ENCODE measurements at regions not wholly inside any gene's neighbourhood (a gene's known extent, or its start where the extent isn't known, plus 50 kb on each side); places are given as distances from the start of the nearest gene placed in this dataset.

GRCh38 chr3:159001711-159002110 lies 199.9 kb downstream of the MFSD1 start:
- Histone ChIP-seq H3K27ac (ENCODE audit: low read depth, low read length) (no peak overlapping the region), H3K4me1 (ENCODE audit: control insufficient read depth in 3 of 3, insufficient read depth in 3 of 3, low read length in 3 of 3) (no peaks in the 10 kb centered on the region), H3K9me3 (ENCODE audit: control insufficient read depth in 3 of 3, low read length in 3 of 3) (no peaks in the 10 kb centered on the region), H3K9ac (ENCODE audit: low read depth in 1 of 3, low read length in 3 of 3) (no peak overlapping the region), H3K27me3 (ENCODE audit: control insufficient read depth in 3 of 3, insufficient read depth in 3 of 3, low read length in 3 of 3) (no peaks in the 10 kb centered on the region), H3K36me3 (ENCODE audit: control insufficient read depth in 3 of 3, insufficient read depth in 3 of 3, low read length in 3 of 3) (no peaks in the 10 kb centered on the region), H3K4me3 (ENCODE audit: low read length in 3 of 3) (no peak overlapping the region)

GRCh38 chr3:159005137-159005536 lies 203.3 kb downstream of the MFSD1 start:
- Histone ChIP-seq H3K36me3 (ENCODE audit: control insufficient read depth in 3 of 3, insufficient read depth in 3 of 3, low read length in 3 of 3) (no peaks in the 10 kb centered on the region), H3K9me3 (ENCODE audit: control insufficient read depth in 3 of 3, low read length in 3 of 3) (no peaks in the 10 kb centered on the region), H3K9ac (ENCODE audit: low read depth in 1 of 3, low read length in 3 of 3) (no peak overlapping the region), H3K27me3 (ENCODE audit: control insufficient read depth in 3 of 3, insufficient read depth in 3 of 3, low read length in 3 of 3) (no peaks in the 10 kb centered on the region), H3K4me1 (ENCODE audit: control insufficient read depth in 3 of 3, insufficient read depth in 3 of 3, low read length in 3 of 3) (no peaks in the 10 kb centered on the region), H3K4me3 (ENCODE audit: low read length in 3 of 3) (no peak overlapping the region), H3K27ac (ENCODE audit: low read depth, low read length) (no peak overlapping the region)

DNA sequence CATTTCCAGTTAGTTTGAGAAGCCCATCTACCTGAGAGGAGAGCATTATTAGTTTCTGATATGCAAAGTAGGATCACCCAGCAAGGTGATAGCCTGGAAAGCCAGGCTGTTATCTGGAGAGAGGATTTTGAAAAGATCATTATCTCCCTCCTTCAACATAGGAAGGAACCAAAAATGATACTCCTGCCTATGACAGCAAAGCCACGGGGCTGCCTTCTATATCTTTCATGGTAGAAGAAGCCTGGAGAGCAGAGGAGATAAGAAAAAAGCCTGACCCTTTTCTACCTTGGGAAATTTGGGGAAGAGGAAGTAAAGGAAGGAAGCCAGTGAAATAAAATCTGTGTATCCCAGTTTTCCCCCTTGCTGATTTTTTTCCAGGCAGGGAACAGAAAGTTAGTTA lies 205.5 kb downstream of the MFSD1 start:
- H3K9ac ChIP-seq (ENCODE audit: low read depth in 1 of 3, low read length in 3 of 3), result no peak overlapping the region
- H3K9me3 ChIP-seq (ENCODE audit: control insufficient read depth in 3 of 3, low read length in 3 of 3), result no peaks in the 10 kb centered on the region
- H3K4me1 ChIP-seq (ENCODE audit: control insufficient read depth in 3 of 3, insufficient read depth in 3 of 3, low read length in 3 of 3), result no peaks in the 10 kb centered on the region
- no peak overlapping the region for H3K4me3 ChIP-seq (ENCODE audit: low read length in 3 of 3)
- H3K27ac ChIP-seq (ENCODE audit: low read depth, low read length), result no peak overlapping the region
- no peaks in the 10 kb centered on the region for H3K36me3 ChIP-seq (ENCODE audit: control insufficient read depth in 3 of 3, insufficient read depth in 3 of 3, low read length in 3 of 3)
- H3K27me3 ChIP-seq (ENCODE audit: control insufficient read depth in 3 of 3, insufficient read depth in 3 of 3, low read length in 3 of 3), result no peaks in the 10 kb centered on the region

DNA sequence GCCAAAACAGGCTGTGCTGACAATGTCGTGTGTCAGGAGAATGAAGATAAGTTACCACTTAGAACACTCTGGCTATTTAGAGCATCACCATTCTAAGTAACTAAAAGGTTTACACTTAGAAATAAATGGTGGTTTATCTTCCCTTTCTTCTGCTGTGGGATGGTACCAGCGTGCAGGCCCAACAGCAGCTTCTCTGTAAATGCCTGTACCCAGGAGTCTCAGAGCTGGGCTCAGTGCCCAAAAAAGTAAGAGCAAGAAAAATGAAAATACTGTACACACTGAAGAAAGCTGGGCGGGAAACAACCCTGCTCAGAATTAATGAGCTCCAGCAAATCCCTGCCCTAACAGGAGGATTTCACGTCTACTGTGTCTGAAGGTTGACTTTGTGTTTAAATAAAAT lies 206.5 kb downstream of the MFSD1 start:
- no peaks in the 10 kb centered on the region for H3K36me3 ChIP-seq (ENCODE audit: control insufficient read depth in 3 of 3, insufficient read depth in 3 of 3, low read length in 3 of 3)
- no peak overlapping the region for H3K4me3 ChIP-seq (ENCODE audit: low read length in 3 of 3)
- H3K9me3 ChIP-seq (ENCODE audit: control insufficient read depth in 3 of 3, low read length in 3 of 3), result no peaks in the 10 kb centered on the region
- H3K4me1 ChIP-seq (ENCODE audit: control insufficient read depth in 3 of 3, insufficient read depth in 3 of 3, low read length in 3 of 3), result no peaks in the 10 kb centered on the region
- H3K9ac ChIP-seq (ENCODE audit: low read depth in 1 of 3, low read length in 3 of 3), result no peak overlapping the region
- no peaks in the 10 kb centered on the region for H3K27me3 ChIP-seq (ENCODE audit: control insufficient read depth in 3 of 3, insufficient read depth in 3 of 3, low read length in 3 of 3)
- no peak overlapping the region for H3K27ac ChIP-seq (ENCODE audit: low read depth, low read length)

DNA sequence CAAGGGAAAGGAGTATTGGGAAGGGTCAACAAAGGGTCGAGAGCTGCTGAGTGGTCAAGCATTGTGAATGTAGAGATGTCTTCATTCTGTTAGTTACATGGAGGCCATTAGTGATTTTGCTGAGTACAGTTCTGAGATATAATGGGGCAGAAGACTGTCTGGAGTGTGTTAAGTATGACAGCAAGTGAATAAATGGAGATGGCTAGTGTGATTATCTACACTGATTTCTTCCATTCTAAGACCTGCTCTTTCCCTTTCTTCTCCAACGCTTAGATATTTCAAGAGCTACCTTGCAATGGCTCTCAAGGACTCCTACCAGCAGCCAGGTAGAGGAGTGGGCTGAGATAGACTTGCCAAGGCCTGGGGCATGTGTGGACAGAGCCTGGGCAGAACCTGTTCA lies 216.5 kb downstream of the MFSD1 start:
- H3K4me1 ChIP-seq (ENCODE audit: control insufficient read depth in 3 of 3, insufficient read depth in 3 of 3, low read length in 3 of 3), result no peaks in the 10 kb centered on the region
- H3K4me3 ChIP-seq (ENCODE audit: low read length in 3 of 3), result no peak overlapping the region
- no peak overlapping the region for H3K27ac ChIP-seq (ENCODE audit: low read depth, low read length)
- peaks cover 0 to 3% (median 0%) of the 10 kb centered on the region in 3 donors for H3K9me3 ChIP-seq (ENCODE audit: control insufficient read depth in 3 of 3, low read length in 3 of 3)
- H3K9ac ChIP-seq (ENCODE audit: low read depth in 1 of 3, low read length in 3 of 3), result no peak overlapping the region
- H3K36me3 ChIP-seq (ENCODE audit: control insufficient read depth in 3 of 3, insufficient read depth in 3 of 3, low read length in 3 of 3), result no peaks in the 10 kb centered on the region
- no peaks in the 10 kb centered on the region for H3K27me3 ChIP-seq (ENCODE audit: control insufficient read depth in 3 of 3, insufficient read depth in 3 of 3, low read length in 3 of 3)

DNA sequence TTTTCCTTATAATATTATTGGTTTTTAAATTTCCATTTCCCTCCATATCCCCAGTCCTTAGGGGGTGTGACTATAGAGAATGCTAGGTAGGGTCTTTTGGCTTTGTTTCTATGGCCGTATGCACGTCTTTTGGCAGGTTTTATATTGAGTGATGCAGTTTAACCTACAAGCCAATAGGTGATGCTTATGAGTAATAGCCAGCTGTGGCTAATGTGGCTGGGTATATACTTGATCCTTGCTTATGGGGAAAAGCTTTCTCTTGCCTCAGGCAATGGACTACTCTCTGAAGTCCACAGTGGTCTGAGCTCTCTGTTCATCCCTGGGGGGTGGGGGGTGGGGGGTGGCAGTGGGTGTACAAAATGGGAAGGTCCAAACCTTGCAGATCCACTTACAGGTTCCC lies 223.9 kb downstream of the MFSD1 start:
- Histone ChIP-seq H3K9ac (ENCODE audit: low read depth in 1 of 3, low read length in 3 of 3) (no peak overlapping the region), H3K4me3 (ENCODE audit: low read length in 3 of 3) (no peak overlapping the region), H3K27ac (ENCODE audit: low read depth, low read length) (no peak overlapping the region), H3K27me3 (ENCODE audit: control insufficient read depth in 3 of 3, insufficient read depth in 3 of 3, low read length in 3 of 3) (no peaks in the 10 kb centered on the region), H3K36me3 (ENCODE audit: control insufficient read depth in 3 of 3, insufficient read depth in 3 of 3, low read length in 3 of 3) (no peaks in the 10 kb centered on the region), H3K4me1 (ENCODE audit: control insufficient read depth in 3 of 3, insufficient read depth in 3 of 3, low read length in 3 of 3) (no peaks in the 10 kb centered on the region), H3K9me3 (ENCODE audit: control insufficient read depth in 3 of 3, low read length in 3 of 3) (peaks cover 0 to 3% (median 0%) of the 10 kb centered on the region in 3 donors)

- Histone ChIP-seq H3K9me3 (ENCODE audit: control insufficient read depth in 3 of 3, low read length in 3 of 3) (peaks cover 0 to 3% (median 0%) of the 10 kb centered on the region in 3 donors), H3K27me3 (ENCODE audit: control insufficient read depth in 3 of 3, insufficient read depth in 3 of 3, low read length in 3 of 3) (no peaks in the 10 kb centered on the region), H3K4me3 (ENCODE audit: low read length in 3 of 3) (no peak overlapping the region), H3K36me3 (ENCODE audit: control insufficient read depth in 3 of 3, insufficient read depth in 3 of 3, low read length in 3 of 3) (no peaks in the 10 kb centered on the region), H3K4me1 (ENCODE audit: control insufficient read depth in 3 of 3, insufficient read depth in 3 of 3, low read length in 3 of 3) (no peaks in the 10 kb centered on the region), H3K27ac (ENCODE audit: low read depth, low read length) (no peak overlapping the region), H3K9ac (ENCODE audit: low read depth in 1 of 3, low read length in 3 of 3) (no peak overlapping the region)
Observed at GRCh38 chr3:159026510-159026909, 224.7 kb downstream of the MFSD1 start.

GRCh38 chr3:159028706-159029105 lies 226.9 kb downstream of the MFSD1 start:
- Histone ChIP-seq H3K36me3 (ENCODE audit: control insufficient read depth in 3 of 3, insufficient read depth in 3 of 3, low read length in 3 of 3) (no peaks in the 10 kb centered on the region), H3K4me1 (ENCODE audit: control insufficient read depth in 3 of 3, insufficient read depth in 3 of 3, low read length in 3 of 3) (no peaks in the 10 kb centered on the region), H3K9me3 (ENCODE audit: control insufficient read depth in 3 of 3, low read length in 3 of 3) (no peaks in the 10 kb centered on the region), H3K9ac (ENCODE audit: low read depth in 1 of 3, low read length in 3 of 3) (no peak overlapping the region), H3K4me3 (ENCODE audit: low read length in 3 of 3) (no peak overlapping the region), H3K27ac (ENCODE audit: low read depth, low read length) (no peak overlapping the region), H3K27me3 (ENCODE audit: control insufficient read depth in 3 of 3, insufficient read depth in 3 of 3, low read length in 3 of 3) (no peaks in the 10 kb centered on the region)

GRCh38 chr3:159029306-159030026 lies 227.6 kb downstream of the MFSD1 start:
- H3K36me3 ChIP-seq (ENCODE audit: control insufficient read depth in 3 of 3, insufficient read depth in 3 of 3, low read length in 3 of 3), result no peaks in the 10 kb centered on the region
- no peaks in the 10 kb centered on the region for H3K9me3 ChIP-seq (ENCODE audit: control insufficient read depth in 3 of 3, low read length in 3 of 3)
- no peak overlapping the region for H3K9ac ChIP-seq (ENCODE audit: low read depth in 1 of 3, low read length in 3 of 3)
- no peak overlapping the region for H3K4me3 ChIP-seq (ENCODE audit: low read length in 3 of 3)
- no peaks in the 10 kb centered on the region for H3K4me1 ChIP-seq (ENCODE audit: control insufficient read depth in 3 of 3, insufficient read depth in 3 of 3, low read length in 3 of 3)
- H3K27ac ChIP-seq (ENCODE audit: low read depth, low read length), result no peak overlapping the region
- H3K27me3 ChIP-seq (ENCODE audit: control insufficient read depth in 3 of 3, insufficient read depth in 3 of 3, low read length in 3 of 3), result no peaks in the 10 kb centered on the region

GRCh38 chr3:159030138-159030670 lies 228.3 kb downstream of the MFSD1 start:
- Histone ChIP-seq H3K9me3 (ENCODE audit: control insufficient read depth in 3 of 3, low read length in 3 of 3) (no peaks in the 10 kb centered on the region), H3K9ac (ENCODE audit: low read depth in 1 of 3, low read length in 3 of 3) (no peak overlapping the region), H3K4me3 (ENCODE audit: low read length in 3 of 3) (no peak overlapping the region), H3K27me3 (ENCODE audit: control insufficient read depth in 3 of 3, insufficient read depth in 3 of 3, low read length in 3 of 3) (no peaks in the 10 kb centered on the region), H3K4me1 (ENCODE audit: control insufficient read depth in 3 of 3, insufficient read depth in 3 of 3, low read length in 3 of 3) (no peaks in the 10 kb centered on the region), H3K36me3 (ENCODE audit: control insufficient read depth in 3 of 3, insufficient read depth in 3 of 3, low read length in 3 of 3) (no peaks in the 10 kb centered on the region), H3K27ac (ENCODE audit: low read depth, low read length) (no peak overlapping the region)
